Umbilical cord (tissue), 1 donor: ENCODE measurements at regions not wholly inside any gene's neighbourhood (a gene's known extent, or its start where the extent isn't known, plus 50 kb on each side); places are given as distances from the start of the nearest gene placed in this dataset.
"Not testable (repeated sequence)": the region's sequence is repeated elsewhere in the genome, so short reads cannot be mapped to it uniquely, and the experiment has no call there.

ENCODE experiments used
- DNase-seq: peaks from one replicate; pipeline ENCODE4 v3.0.0-alpha.2; 2015; ENCODE audit warnings: low spot score

DNA sequence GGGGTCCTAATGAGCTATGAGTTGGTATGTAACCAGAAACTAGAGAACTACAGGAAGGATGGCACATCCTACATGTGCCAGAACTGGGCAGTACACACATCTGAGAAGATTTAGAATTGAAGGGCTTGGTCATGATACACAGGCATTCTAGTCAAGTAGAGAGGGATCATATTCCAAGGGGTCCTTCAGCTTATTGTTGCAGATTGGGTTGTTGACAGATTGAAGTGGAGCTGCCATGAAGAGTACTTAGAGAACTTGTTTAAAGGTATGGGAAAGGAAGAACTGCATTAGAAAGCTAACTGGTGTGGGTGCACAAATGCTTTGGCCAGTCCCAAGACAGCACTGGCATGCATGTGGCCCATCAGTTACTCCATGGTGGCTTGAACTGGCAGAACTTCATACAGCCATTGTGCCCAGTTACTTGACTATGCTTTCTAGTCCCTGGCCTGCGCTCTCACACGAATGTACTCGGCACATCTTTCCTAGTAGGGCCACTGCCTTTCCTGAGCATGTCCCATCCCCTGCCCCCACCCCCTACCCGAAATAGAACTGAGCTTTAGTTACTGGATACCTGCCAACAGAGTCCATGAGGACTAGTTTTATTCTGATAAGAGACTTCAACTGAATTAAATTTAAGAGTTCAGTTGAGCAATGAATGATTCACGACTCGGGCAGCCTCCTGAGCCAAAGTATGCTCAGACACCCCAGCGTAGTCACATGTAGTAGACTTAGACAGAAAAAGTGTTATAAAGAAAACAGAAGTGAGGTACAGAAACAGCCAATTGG, 64.0 kb downstream of the CCNG2 start:
- DNase-seq: peak; percentile 92

DNA sequence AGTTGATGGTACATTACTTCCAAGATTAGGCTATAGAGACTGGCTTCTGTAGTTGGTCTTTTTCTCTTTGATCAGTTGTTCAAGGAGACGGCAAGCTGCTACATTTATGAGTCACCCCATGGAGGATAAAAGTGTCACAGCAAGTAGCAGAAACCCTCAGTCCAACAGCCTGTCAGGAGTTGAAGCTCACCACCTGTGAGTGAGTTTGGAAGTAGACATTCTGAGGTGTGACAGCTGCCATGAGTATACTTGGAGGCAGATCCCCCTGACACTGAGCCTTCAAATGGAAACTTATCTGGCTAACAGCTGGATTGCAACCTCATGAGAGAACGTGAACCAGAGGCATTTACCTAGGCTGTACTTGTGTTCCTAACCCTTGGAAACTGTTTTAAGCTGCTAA, 68.0 kb downstream of the CCNG2 start:
- no peak for DNase-seq

DNA sequence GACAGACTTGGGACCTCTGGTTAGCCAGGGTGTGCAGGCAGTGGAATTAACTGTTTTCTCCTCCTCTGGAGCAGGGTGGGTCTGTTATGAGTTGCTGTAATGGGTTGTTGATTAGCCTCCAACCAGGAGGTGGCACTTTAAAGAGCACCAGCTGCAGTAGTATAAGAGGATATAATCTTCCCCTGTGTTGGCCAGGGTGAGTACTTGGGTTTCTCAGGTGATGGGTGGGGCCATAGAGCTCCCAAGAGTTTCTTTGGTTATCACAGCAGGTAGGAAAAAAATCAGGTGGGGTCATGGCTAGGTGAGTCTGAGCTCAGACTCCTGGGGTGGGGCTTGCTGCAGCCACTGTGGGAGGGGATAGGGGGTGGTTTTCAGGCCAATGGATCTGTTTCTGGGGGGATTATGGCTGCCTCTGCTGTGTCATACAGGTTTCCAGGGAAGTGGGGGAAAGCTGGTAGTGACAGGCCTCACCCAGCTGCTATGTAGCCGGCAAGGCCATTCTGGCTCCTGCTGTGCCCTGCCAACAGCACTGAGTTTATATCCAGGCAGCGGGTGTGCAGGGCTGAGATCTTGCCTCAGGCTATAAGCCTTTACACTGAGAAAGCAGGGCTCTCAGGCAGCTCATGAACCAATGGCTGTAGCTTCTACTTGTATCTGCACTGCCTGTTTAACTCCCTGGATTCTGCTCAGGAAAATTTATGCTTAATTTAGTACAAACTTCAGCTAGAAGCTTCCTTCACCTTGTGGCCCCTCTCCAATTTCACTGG, 70.1 kb downstream of the CCNG2 start:
- no peak for DNase-seq

DNA sequence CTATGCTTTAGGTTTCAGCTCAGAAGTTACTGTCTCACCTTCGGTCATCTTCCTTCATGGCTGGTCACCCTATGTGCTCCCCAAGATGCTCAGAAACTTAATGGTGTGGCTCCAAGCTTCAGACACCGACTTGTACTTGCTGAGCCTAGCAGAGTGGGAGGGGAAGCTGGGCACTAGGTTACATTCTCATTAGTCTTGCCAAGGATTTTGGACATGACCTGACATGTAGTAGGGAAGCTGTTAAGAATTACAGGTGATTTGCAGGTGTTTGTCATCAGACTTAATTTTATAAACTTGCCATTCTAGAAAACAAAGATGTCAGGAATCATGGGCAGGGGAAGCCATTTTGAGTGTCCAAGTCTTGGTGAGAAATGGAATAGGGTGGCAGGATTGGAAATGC, 72.4 kb downstream of the CCNG2 start:
- DNase-seq: no peak

DNA sequence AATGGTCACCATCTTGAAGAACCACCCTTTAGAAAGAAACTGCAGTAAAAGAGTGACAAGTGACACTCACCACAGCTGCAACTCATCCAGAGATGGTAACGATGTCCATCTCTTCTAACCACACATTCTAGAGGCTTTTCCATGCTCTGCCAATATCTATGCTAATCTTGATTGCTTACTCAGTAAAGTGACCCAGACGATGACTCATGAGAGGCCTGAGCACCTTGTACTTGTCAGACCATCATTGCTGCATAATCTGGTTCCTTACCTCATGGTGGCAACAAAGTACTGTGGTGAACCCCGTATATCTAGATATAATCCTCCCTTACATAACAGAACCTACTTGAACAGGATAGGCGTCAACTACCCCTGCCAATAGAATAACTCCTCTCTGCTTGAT, 75.6 kb downstream of the CCNG2 start:
- no peak for DNase-seq

DNA sequence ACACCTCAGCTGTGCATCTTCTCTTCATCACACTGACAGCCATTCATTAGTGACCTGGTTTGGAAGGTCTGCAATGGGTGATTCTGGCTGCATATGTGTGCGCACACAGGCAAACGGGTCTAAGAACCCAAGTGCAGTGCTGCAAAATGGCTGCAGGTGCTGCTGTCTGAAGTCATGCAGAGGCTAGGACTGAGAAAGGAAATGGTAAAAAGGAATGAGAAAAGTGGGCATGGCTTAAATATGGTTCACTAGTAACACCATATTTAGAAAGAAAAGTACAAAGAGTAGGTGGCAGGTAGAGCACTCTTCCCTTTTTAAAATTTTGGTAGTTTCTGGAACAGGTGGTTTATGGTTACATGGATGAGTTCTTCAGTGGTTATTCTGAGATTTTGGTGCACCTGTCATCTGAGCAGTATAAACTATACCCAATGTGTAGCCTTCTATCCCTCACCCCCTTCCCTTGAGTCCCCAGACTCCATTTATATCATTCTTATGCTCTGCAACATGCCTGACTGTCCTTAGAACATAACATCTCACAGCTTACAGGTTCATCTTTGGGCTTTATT, 78.4 kb downstream of the CCNG2 start:
- no peak for DNase-seq

DNA sequence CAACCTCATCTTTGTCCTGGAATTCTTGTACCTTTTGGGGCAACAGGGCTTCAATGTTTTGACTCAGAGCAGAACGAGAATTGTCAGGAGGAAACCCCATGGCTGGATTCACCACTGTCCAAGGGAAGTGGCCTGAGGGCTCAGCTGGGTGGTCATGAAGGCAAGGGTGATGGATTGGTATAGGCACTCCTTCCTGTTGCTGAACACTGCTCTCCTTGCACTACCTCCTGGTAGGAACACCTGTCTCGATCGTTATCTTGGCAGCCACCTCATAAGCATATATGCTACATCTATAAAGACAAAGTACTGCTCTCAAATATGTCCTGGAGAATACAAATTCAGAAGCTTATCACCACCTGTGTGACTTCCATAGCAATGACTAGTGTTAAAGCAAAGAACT, 79.8 kb downstream of the CCNG2 start:
- no peak for DNase-seq

DNA sequence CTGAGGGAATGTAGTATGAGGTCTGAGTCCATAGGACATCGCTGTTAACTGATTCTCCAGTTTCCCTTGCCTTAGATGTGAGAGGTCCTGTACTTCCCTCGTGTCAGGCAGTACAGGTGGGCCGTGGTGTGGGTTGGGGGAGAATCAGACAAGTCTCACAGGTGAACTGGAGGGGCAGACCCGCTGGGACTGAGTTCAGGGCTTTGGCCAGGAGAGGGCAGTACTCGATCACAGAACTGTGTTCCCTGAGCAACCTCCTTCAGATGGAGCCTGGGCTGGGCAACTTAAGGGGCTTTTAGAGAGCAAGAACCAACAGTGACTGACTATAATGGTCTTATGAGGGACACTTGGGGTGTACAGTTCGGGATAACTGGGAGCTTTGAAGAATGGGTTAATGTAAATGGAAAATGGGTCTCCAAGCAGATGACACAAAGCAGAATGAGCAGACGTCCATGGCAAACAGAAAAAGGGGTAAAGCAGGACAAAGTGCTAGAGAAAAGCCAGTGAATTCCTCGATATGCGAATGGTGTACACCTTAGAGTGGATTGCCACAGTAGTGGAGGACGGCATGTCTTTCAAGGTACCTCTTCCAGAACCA, 83.6 kb downstream of the CCNG2 start:
- DNase-seq: peak; percentile 62

DNA sequence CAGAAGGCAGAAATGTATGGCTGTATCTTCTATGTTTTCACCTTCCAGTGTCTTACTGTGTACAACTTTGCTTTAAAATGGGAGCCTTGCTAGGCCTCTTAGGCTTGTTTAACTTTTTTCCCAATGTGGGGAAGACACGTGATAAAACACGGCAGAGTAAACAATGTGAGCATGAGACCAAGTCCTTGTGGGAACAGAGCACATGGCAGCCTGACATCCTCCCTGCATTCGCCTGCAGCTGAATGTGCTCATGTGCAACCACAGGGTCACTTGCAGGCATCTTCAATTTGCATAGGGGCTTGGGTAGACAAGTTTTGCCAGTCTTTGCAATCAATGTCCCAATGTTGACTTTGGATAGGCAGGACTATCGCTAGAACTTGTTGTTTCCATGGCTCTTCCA, 91.8 kb downstream of the CCNG2 start:
- no peak for DNase-seq

DNA sequence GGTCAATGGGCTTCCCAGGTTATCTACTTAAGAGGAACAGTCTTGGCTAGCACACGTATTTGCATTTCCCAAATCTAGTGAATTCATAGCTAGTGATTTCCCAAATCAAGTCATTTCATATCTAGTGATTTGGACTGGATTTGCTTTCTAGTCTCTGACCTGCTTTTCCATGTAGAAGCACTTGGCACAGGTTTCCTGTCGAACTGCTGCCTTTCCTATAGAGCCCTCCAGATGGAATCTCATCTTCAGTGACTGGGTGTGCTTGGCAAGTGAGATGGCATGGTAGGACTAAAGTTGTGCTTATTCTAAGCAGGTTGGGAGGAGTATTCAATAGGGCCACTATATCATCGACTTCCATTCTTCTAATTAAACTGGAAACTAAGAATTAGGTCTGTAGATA, 94.7 kb downstream of the CCNG2 start:
- no peak for DNase-seq

DNA sequence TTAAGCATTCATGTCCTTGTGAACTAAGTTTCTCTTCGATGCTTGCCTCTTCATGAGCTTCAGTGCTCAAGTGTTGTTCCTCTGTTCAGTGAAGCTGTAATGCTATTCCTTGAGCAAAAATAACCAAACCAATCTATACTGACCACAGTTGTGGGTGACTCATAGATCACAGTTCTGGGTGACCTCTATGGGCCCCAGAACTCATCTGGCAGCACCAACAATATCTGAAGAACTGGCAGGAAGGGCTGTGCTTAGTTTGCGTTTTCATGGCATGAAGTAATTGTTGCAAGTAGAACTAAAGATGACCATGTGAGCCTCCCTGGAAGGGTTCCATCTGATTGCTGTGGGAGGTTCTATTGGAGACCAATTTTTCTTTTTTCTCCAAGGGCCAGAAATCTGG, 106.2 kb downstream of the CCNG2 start:
- DNase-seq: no peak

DNA sequence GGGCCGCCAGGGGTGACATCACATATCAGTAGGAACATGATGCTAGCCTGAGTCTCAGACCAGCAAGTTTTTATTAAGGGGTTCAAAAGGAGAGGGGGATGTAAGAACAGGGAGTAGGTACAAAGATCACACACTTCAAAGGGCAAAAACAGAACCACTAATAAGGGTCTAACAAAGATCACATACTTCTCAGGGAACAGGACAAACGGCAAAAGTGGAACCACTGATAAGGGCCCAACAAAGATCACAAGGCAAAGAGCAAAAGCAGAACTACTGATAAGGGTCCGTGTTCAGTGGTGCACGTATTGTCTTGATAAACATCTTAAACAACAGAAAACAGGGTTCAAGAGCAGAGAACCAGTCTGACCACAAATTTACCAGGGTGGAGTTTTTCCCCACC, 107.0 kb downstream of the CCNG2 start:
- DNase-seq: not testable (repeated sequence)

DNA sequence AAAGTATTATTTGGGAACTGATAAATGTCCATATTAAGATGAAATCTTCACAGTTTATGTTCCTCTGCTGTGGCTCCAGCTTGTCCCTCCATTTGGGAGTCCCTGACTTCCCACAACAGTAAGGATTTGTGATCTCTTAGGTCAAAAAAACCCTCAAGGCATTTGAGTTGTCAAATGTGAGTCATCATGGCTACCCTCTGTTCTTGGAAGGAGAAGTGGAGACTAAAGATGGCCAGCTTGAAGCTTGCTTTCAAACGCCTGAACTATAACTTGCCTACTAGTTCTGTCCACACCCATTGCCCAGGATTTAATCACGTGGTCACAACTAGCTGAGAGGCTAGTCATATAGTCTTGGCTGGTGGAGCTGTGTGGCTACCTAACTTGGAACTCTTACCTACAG, 107.8 kb downstream of the CCNG2 start:
- no peak for DNase-seq

DNA sequence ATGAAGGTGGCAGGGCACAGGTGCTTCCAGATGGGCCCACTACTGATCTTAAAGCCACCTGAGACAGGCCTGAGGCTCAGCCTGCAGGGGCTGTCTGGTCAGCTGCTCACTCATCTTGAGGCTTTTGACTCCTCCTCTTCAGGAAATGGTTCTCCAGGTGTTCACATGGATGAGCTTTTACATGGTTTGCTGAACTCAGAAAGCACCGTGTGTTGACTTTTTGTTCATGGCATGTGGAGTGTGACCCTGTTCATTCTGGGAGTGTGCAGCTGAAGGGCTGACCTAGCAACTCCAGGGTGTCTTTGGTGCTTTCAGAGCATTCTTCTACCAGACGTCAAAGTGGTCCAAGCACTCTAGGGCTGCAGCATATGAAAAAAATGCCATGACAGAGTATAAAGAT, 111.1 kb downstream of the CCNG2 start:
- no peak for DNase-seq

DNA sequence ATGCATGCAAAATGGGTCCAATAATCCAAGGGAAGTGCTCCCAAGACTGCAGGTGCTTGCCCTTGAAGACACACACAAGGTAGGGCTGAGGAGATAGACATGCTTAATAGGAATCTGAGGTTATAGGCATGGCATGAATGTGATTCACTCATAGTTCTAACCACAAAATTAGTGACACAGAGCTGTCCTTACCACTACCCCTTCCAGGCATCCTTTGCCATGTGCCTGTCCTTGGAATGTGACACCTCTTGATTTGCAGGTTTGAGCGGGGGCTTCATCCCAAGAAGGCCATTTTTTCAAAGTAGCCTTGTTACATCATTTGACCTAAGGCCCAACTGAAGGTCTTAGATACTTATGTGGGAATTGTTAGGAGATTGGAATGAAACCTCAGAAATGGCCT, 112.5 kb downstream of the CCNG2 start:
- DNase-seq: no peak

DNA sequence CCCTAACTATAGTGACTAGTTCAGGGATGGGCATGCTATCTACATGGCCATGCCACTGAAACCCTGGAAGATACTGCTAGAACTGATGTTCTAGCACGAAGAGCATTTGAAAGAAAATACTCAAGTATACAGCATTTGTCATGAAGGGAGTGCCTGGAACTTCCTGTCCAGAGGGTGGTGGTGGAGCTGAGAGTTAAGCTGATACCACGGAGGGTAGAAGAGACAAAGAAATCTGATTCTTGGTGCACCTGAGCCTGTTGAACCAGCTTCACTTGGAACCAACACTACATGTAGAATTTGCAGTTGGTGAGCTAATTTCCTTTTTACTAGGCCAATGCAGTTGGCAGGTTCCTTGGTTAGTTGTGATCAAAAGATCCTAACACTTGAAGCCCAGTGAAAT, 116.4 kb downstream of the CCNG2 start:
- DNase-seq: no peak

DNA sequence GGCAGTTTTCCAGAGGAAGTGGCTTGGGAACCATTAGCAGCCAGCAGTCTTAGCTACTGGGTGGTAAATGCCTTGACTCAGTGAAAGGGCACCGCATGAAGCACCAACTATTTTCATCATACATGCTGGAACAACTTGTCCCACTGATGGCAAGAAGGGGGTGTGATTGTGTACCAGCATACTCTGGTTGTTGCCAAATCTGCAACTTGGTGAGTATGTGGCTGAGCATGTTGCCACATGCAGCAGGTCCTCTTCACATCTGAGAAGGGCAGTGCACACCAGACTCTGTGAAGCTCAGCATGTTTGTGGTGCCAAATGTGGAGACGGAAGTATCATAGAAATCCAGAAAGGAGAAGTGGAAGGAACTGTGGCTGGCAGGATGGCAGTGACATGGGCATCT, 122.1 kb downstream of the CCNG2 start:
- DNase-seq: not testable (repeated sequence)

DNA sequence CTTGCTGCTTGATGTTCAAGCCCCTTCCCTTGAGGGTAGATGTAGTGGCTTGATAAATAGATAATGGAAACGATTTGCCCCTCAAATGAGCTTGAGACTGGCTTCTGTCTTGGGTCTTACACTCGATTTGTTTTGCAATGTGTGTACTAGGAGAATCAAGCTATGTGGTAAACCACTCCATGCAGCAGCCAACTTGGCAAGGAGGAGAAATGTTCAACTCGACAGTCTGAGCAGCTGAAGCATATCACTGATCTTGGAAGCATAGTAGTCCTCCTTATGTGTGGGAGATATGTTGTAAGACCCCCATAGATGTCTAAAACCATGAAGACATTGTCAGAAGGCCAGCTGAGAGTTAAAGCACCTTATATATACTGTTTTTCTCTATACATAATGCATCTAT, 125.3 kb downstream of the CCNG2 start:
- DNase-seq: no peak

DNA sequence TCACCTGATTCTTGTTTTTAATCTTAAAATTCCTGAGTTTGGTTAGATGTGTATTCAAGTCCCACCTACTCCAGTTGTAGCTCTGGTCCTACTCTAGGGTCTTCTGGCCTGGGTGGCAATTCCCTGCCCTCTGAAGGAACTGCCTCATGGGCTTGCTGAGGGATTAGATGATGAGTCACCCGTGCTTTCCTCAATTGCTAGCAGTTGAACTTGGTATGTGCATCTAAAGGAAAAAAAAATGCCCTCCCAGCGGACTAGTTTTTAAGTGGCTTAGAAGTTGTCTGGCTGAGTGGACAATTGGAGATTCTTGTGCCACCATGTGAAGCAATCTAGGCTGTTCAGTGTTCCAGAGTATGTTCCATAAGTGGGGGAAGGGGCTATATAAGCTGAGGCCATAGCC, 127.0 kb downstream of the CCNG2 start:
- no peak for DNase-seq

DNA sequence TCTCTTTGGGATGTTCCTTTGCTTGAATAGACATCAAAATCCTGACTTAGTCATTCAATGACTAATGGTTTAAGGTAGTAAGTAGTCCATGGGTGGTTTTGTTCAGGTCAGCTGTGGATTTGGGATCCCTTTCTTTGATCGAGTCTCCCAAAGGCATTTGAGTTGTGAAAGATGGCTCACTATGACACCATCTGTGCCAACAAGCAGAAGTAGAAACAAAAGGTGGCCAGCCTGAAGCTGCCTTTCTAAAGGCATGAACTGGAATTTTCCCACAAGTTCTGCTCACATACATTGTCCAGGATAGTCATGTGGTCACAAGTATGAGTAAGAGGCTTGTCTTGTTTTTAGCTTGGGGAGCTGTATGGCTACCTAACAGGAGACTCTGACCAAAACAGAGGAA, 129.9 kb downstream of the CCNG2 start:
- DNase-seq: no peak

DNA sequence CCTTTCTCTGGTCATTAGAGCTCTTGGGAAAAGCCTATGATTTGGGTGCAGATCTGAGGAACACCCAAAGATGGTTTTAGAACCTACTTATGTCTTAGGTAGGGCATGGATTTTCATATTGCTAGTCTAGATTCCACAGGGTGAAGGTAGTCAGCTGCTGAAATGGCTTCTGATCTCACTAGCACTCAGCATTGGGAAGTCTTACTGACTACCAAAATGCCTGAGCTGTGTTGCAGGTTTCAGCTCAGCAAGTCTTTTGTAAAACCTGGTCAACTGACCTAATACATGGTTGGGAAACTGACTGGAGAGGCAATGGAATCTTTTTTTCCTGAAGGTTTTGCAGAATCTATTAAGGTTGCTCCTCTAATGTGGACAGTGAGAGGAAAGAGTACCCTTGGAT, 136.4 kb downstream of the CCNG2 start:
- no peak for DNase-seq

DNA sequence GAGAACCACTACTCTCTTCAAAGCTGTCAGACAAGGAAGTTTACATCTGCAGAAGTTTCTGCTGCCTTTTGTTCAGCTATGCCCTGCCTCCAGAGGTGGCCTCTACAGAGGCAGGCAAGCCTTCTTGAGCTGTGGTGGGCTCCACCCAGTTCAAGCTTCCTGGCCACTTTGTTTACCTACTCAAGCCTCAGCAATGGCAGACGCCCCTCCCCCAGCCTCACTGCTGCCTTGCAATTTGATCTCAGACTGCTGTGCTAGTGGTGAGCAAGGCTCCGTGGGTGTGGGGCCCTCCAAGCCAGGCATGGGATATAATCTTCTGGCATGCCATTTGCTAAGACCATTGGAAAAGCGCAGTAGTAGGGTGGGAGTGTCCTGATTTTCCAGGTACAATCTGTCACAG, 144.0 kb downstream of the CCNG2 start:
- DNase-seq: not testable (repeated sequence)

DNA sequence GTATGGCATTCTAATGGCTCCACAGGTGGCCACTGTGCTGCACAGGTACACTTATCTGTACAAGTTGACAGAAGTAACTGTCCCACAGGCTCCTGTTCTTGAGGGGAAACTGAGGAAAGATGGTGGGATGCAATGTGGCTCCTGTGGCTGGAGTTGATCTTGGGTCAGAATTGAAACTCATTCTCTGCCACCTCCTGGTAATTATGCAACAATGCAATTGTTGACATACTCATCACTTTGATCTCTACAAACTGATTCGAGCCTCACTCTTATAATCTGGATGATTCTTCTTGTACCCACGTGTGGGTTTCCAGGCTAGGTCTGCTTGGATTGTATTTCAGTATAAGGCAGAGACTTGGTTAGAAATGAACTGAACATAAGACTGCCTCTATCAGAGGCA, 148.8 kb downstream of the CCNG2 start:
- DNase-seq: no peak
